Endothelial cell of umbilical vein (primary cell): ENCODE measurements at regions not wholly inside any gene's neighbourhood (a gene's known extent, or its start where the extent isn't known, plus 50 kb on each side); places are given as distances from the start of the nearest gene placed in this dataset.

Experiments
- CTCF ChIP-seq, 2 donors: IDR thresholded peaks; 1 replicate in 1 of 2; 2 replicates in 1 of 2; pipeline ENCODE4 v1.5.1; 2011; ENCODE audit warnings: low read length in 2 of 2, mild to moderate bottlenecking in 2 of 2, moderate library complexity in 2 of 2, control low read depth in 1 of 2, inconsistent platforms in 1 of 2, low read depth in 1 of 2; ENCODE audit not compliant: insufficient read depth in 1 of 2; ENCODE audit errors: extremely low read depth in 1 of 2
- GATA2 ChIP-seq: IDR thresholded peaks from 2 replicates; pipeline ENCODE4 v1.7.0; 2011; ENCODE audit warnings: low read depth, mild to moderate bottlenecking, moderate library complexity, mixed read lengths, low read length; ENCODE audit not compliant: insufficient read length, insufficient read depth
- POLR2A ChIP-seq: IDR thresholded peaks from 2 replicates; pipeline ENCODE4 v1.6.1; 2012; ENCODE audit warnings: low read depth, mild to moderate bottlenecking, control low read depth, low read length
- POLR2AphosphoS5 ChIP-seq: IDR thresholded peaks from 2 replicates; pipeline ENCODE4 v1.6.1; 2012; ENCODE audit warnings: low read depth, mild to moderate bottlenecking, control low read depth, low read length, moderate library complexity; ENCODE audit not compliant: insufficient read depth

GRCh38 chr12:108039794-108040193, 89.3 kb upstream of the WSCD2 start:
- no peak for TF ChIP-seq CTCF (IDR thresholded peaks at IDR 0.05; ENCODE audit: extremely low read depth in 1 of 2, insufficient read depth in 1 of 2, low read depth in 1 of 2, low read length in 2 of 2)
- no peak for TF ChIP-seq POLR2AphosphoS5
- TF ChIP-seq GATA2: no peak
- no peak for TF ChIP-seq POLR2A
